ENCODE measurements at regions not wholly inside any gene's neighbourhood (a gene's known extent, or its start where the extent isn't known, plus 50 kb on each side); places are given as distances from the start of the nearest gene placed in this dataset.

GRCh38 chr13:85031771-85032170 is 767.4 kb downstream of the SLITRK6 start:
- TF ChIP-seq CTCF (IDR thresholded peaks at IDR 0.05): no peak
- no peak for TF ChIP-seq EZH2phosphoT487 (IDR thresholded peaks at IDR 0.05)
- no peak for TF ChIP-seq EZH2 (IDR thresholded peaks at IDR 0.05)
- Mint-ChIP-seq H3K4me1 (no peaks in the 10 kb centered on the region), H3K36me3 (no peaks in the 10 kb centered on the region), H3K27ac (no peak overlapping the region), H3K27me3 (ENCODE audit: insufficient read depth, low read depth) (no peaks in the 10 kb centered on the region), H3K9me3 (peaks cover 6% of the 10 kb centered on the region), H3K4me3 (no peak overlapping the region)
- Histone ChIP-seq H3F3A (ENCODE audit: low read depth) (no peaks in the 10 kb centered on the region), H3K4me2 (no peak overlapping the region), H3K27ac (no peak overlapping the region), H4K20me1 (ENCODE audit: low read depth) (no peaks in the 10 kb centered on the region), H3K79me2 (ENCODE audit: low read depth) (no peaks in the 10 kb centered on the region), H3K36me3 (no peaks in the 10 kb centered on the region), H3K4me3 (no peak overlapping the region), H3K9ac (no peak overlapping the region), H3K27me3 (no peaks in the 10 kb centered on the region), H2AFZ (replicated peaks) (no peak overlapping the region), H3K9me3 (ENCODE audit: low read depth) (no peaks in the 10 kb centered on the region), H3K4me1 (no peaks in the 10 kb centered on the region)
- DNase-seq (ENCODE audit: low spot score): no peak

GRCh38 chr13:85028035-85028434 is 771.2 kb downstream of the SLITRK6 start:
- no peaks in the 10 kb centered on the region for H4K20me1 ChIP-seq (ENCODE audit: low read depth)
- no peaks in the 10 kb centered on the region for H3K36me3 ChIP-seq
- no peak for DNase-seq (ENCODE audit: low spot score)
- no peak overlapping the region for H2AFZ ChIP-seq (replicated peaks)
- no peak overlapping the region for H3K9ac ChIP-seq
- H3K27me3 Mint-ChIP-seq (ENCODE audit: insufficient read depth, low read depth): no peaks in the 10 kb centered on the region
- TF ChIP-seq CTCF (IDR thresholded peaks at IDR 0.05) (no peak), EZH2 (IDR thresholded peaks at IDR 0.05) (no peak), EZH2phosphoT487 (IDR thresholded peaks at IDR 0.05) (no peak)
- H3K4me1 Mint-ChIP-seq: no peaks in the 10 kb centered on the region
- no peak overlapping the region for H3K4me2 ChIP-seq
- no peaks in the 10 kb centered on the region for H3K79me2 ChIP-seq (ENCODE audit: low read depth)
- no peak overlapping the region for H3K27ac ChIP-seq
- H3K27ac Mint-ChIP-seq: no peak overlapping the region
- no peaks in the 10 kb centered on the region for H3K36me3 Mint-ChIP-seq
- no peaks in the 10 kb centered on the region for H3F3A ChIP-seq (ENCODE audit: low read depth)
- H3K4me3 ChIP-seq: no peak overlapping the region
- peaks cover 6% of the 10 kb centered on the region for H3K9me3 Mint-ChIP-seq
- no peaks in the 10 kb centered on the region for H3K9me3 ChIP-seq (ENCODE audit: low read depth)
- H3K4me3 Mint-ChIP-seq: no peak overlapping the region
- H3K4me1 ChIP-seq: no peaks in the 10 kb centered on the region
- no peaks in the 10 kb centered on the region for H3K27me3 ChIP-seq

GRCh38 chr13:85019121-85019520 is 780.1 kb downstream of the SLITRK6 start:
- no peaks in the 10 kb centered on the region for H3K9me3 Mint-ChIP-seq
- H3K4me3 Mint-ChIP-seq: no peak overlapping the region
- Histone ChIP-seq H3K4me1 (no peaks in the 10 kb centered on the region), H4K20me1 (ENCODE audit: low read depth) (no peaks in the 10 kb centered on the region), H3F3A (ENCODE audit: low read depth) (no peaks in the 10 kb centered on the region), H3K4me3 (no peak overlapping the region), H3K79me2 (ENCODE audit: low read depth) (no peaks in the 10 kb centered on the region), H2AFZ (replicated peaks) (no peak overlapping the region), H3K36me3 (no peaks in the 10 kb centered on the region), H3K27ac (no peak overlapping the region), H3K27me3 (no peaks in the 10 kb centered on the region), H3K9me3 (ENCODE audit: low read depth) (no peaks in the 10 kb centered on the region), H3K9ac (no peak overlapping the region), H3K4me2 (no peak overlapping the region)
- H3K36me3 Mint-ChIP-seq: no peaks in the 10 kb centered on the region
- no peaks in the 10 kb centered on the region for H3K4me1 Mint-ChIP-seq
- no peak for TF ChIP-seq EZH2 (IDR thresholded peaks at IDR 0.05)
- no peak for TF ChIP-seq CTCF (IDR thresholded peaks at IDR 0.05)
- no peak for TF ChIP-seq EZH2phosphoT487 (IDR thresholded peaks at IDR 0.05)
- no peak overlapping the region for H3K27ac Mint-ChIP-seq
- no peaks in the 10 kb centered on the region for H3K27me3 Mint-ChIP-seq (ENCODE audit: insufficient read depth, low read depth)
- DNase-seq (ENCODE audit: low spot score): no peak

GRCh38 chr13:85013006-85013405 is 786.2 kb downstream of the SLITRK6 start:
- Mint-ChIP-seq H3K27ac (no peak overlapping the region), H3K36me3 (no peaks in the 10 kb centered on the region), H3K4me1 (no peaks in the 10 kb centered on the region), H3K4me3 (no peak overlapping the region), H3K27me3 (ENCODE audit: insufficient read depth, low read depth) (no peaks in the 10 kb centered on the region), H3K9me3 (no peaks in the 10 kb centered on the region)
- Histone ChIP-seq H3K4me1 (no peaks in the 10 kb centered on the region), H2AFZ (replicated peaks) (no peak overlapping the region), H3K4me2 (no peak overlapping the region), H3K4me3 (no peak overlapping the region), H3K79me2 (ENCODE audit: low read depth) (no peaks in the 10 kb centered on the region), H3K27me3 (no peaks in the 10 kb centered on the region), H3F3A (ENCODE audit: low read depth) (no peaks in the 10 kb centered on the region), H3K27ac (no peak overlapping the region), H4K20me1 (ENCODE audit: low read depth) (no peaks in the 10 kb centered on the region), H3K36me3 (no peaks in the 10 kb centered on the region), H3K9me3 (ENCODE audit: low read depth) (peaks cover 3% of the 10 kb centered on the region), H3K9ac (no peak overlapping the region)
- DNase-seq (ENCODE audit: low spot score): no peak
- TF ChIP-seq CTCF (IDR thresholded peaks at IDR 0.05): no peak
- TF ChIP-seq EZH2phosphoT487 (IDR thresholded peaks at IDR 0.05): no peak
- TF ChIP-seq EZH2 (IDR thresholded peaks at IDR 0.05): no peak
